ENCODE measurements at regions not wholly inside any gene's neighbourhood (a gene's known extent, or its start where the extent isn't known, plus 50 kb on each side); places are given as distances from the start of the nearest gene placed in this dataset.

DNA sequence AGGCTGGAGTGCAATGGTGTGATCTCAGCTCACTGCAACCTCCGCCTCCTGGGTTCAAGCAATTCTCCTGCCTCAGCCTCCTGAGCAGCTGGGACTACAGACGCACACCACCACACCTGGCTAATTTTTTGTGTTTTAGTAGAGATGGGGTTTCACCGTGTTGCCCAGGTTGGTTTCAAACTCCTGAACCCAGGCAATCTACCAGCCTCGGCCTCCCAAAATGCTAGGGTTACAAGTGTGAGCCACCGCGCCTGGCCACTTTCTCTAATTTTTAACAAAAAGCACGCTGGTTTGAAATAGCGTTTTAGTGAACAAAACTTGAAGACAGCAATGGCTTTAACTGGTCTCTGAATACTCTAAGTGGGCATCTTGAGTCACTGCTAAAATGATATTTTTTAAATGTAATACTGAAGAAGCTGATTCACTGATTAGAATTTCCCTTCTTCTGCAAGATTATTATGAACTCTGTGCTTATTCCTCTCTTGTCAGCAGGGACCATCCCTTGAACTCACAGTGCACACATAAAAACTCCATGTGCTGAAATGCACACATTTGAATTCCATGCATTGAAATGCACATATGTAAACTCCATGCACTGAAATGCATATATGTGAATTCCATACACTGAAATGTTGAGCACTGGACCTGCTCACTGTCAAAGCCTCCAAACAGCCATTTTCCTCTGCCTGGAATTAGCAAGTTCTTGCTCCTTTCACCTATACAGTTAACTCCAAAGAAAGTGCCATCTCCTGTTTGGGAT lies 1411.5 kb upstream of the ACVR2A start:
- DNase-seq (ENCODE audit: low spot score, unreplicated experiment): no peak
- no peaks in the 10 kb centered on the region for H3K27me3 Mint-ChIP-seq
- TF ChIP-seq, protein P1, sequence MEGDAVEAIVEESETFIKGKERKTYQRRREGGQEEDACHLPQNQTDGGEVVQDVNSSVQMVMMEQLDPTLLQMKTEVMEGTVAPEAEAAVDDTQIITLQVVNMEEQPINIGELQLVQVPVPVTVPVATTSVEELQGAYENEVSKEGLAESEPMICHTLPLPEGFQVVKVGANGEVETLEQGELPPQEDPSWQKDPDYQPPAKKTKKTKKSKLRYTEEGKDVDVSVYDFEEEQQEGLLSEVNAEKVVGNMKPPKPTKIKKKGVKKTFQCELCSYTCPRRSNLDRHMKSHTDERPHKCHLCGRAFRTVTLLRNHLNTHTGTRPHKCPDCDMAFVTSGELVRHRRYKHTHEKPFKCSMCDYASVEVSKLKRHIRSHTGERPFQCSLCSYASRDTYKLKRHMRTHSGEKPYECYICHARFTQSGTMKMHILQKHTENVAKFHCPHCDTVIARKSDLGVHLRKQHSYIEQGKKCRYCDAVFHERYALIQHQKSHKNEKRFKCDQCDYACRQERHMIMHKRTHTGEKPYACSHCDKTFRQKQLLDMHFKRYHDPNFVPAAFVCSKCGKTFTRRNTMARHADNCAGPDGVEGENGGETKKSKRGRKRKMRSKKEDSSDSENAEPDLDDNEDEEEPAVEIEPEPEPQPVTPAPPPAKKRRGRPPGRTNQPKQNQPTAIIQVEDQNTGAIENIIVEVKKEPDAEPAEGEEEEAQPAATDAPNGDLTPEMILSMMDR (IDR thresholded peaks at IDR 0.05; ENCODE audit: unreplicated experiment): no peak
- no peak overlapping the region for H3K27ac Mint-ChIP-seq
- H3K4me3 Mint-ChIP-seq (ENCODE audit: low read depth): no peak overlapping the region
- peaks cover 3% of the 10 kb centered on the region for H3K4me1 Mint-ChIP-seq (ENCODE audit: low read depth)
- no peaks in the 10 kb centered on the region for H3K9me3 Mint-ChIP-seq (ENCODE audit: low read depth)
- H3K36me3 Mint-ChIP-seq (ENCODE audit: insufficient read depth): no peaks in the 10 kb centered on the region

DNA sequence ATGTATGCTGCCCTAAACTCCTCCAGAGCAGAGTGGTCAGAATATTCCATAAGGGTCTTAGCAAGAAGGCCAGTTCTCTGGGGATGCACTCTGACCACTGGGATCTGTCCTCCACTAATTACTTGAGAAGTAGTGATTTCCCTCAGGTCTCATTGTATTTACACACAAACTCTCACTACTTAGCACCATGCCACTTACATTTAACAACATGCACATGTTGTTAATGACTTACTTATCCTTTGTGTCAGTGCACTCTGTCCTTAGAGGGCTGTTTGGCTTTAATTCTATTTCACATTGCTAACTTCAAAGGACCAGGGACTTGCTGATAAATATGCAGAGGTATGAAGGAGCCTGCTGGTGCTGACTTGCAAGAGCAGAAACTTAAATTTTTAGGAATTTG lies 1415.5 kb upstream of the ACVR2A start:
- TF ChIP-seq, protein P1 (IDR thresholded peaks at IDR 0.05; ENCODE audit: unreplicated experiment): no peak
- DNase-seq (ENCODE audit: low spot score, unreplicated experiment): no peak
- no peaks in the 10 kb centered on the region for H3K9me3 Mint-ChIP-seq (ENCODE audit: low read depth)
- H3K4me3 Mint-ChIP-seq (ENCODE audit: low read depth): no peak overlapping the region
- no peaks in the 10 kb centered on the region for H3K27me3 Mint-ChIP-seq
- no peaks in the 10 kb centered on the region for H3K36me3 Mint-ChIP-seq (ENCODE audit: insufficient read depth)
- H3K27ac Mint-ChIP-seq: no peak overlapping the region
- H3K4me1 Mint-ChIP-seq (ENCODE audit: low read depth): peaks cover 7% of the 10 kb centered on the region

DNA sequence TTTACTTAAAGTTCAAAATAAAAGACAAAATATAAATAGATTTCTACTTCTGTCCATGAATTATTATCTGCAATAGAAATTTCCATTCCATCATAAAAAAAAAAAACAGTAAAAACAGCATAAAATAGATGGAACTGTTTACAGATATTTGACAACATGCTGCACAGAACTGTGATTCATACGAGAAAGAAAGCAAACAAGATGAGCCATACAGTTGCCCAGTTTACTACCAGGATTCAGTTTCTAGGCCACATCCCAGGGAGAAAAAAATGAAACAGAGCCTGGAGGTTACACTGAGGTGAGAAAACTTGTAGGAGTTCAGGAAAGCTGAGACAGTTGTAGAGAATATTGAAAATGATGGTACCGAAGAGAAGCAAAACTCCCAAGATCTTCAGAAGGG lies 1426.9 kb upstream of the ACVR2A start:
- Mint-ChIP-seq H3K27ac (no peak overlapping the region), H3K4me3 (ENCODE audit: low read depth) (no peak overlapping the region), H3K36me3 (ENCODE audit: insufficient read depth) (no peaks in the 10 kb centered on the region), H3K27me3 (no peaks in the 10 kb centered on the region), H3K9me3 (ENCODE audit: low read depth) (no peaks in the 10 kb centered on the region), H3K4me1 (ENCODE audit: low read depth) (peaks cover 3% of the 10 kb centered on the region)
- TF ChIP-seq, protein P1 (IDR thresholded peaks at IDR 0.05; ENCODE audit: unreplicated experiment): no peak
- DNase-seq (ENCODE audit: low spot score, unreplicated experiment): no peak

DNA sequence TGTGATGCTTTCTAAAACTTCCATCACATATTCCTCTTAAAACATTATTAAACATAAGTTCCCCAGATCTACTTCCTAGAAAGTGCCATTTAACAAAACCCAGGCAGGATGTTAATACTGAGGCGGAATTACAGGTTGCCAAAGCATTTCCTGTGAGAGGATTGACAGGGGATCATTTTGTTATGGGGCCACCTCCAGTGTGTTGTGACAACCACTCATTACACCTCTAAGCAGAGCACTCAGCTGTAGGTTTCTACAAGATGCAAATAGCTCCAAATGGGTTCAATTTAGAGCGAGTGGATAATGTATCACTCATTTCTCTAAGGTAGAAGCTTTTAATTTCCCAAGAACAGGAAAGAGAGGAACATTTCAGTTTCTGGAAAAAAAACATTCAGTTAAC lies 1429.5 kb upstream of the ACVR2A start:
- Mint-ChIP-seq H3K4me1 (ENCODE audit: low read depth) (peaks cover 3% of the 10 kb centered on the region), H3K27me3 (no peaks in the 10 kb centered on the region), H3K36me3 (ENCODE audit: insufficient read depth) (no peaks in the 10 kb centered on the region), H3K9me3 (ENCODE audit: low read depth) (no peaks in the 10 kb centered on the region), H3K4me3 (ENCODE audit: low read depth) (no peak overlapping the region), H3K27ac (no peak overlapping the region)
- DNase-seq (ENCODE audit: low spot score, unreplicated experiment): no peak
- TF ChIP-seq, protein P1 (IDR thresholded peaks at IDR 0.05; ENCODE audit: unreplicated experiment): no peak

DNA sequence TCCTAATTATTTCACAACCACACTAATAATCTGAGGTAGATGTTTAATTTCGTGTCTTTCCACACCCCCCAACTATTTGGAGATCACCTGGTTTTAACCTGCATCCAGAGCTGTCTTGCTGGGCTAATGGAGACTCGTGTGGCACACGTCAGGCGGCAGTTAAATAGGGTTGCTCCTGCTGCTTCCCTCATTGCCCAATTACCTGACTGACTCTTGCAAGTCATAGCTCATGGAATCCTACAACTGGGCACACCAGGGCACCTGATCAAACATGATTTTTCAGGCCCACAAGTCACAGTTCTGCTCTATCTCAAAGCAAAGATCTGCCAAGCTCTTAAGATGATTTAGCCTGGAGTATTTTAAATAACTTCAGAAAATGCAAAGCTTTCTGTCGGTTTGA lies 1430.4 kb upstream of the ACVR2A start:
- Mint-ChIP-seq H3K27me3 (no peaks in the 10 kb centered on the region), H3K36me3 (ENCODE audit: insufficient read depth) (no peaks in the 10 kb centered on the region), H3K27ac (no peak overlapping the region), H3K4me1 (ENCODE audit: low read depth) (peaks cover 3% of the 10 kb centered on the region), H3K9me3 (ENCODE audit: low read depth) (no peaks in the 10 kb centered on the region), H3K4me3 (ENCODE audit: low read depth) (no peak overlapping the region)
- DNase-seq (ENCODE audit: low spot score, unreplicated experiment): no peak
- TF ChIP-seq, protein P1 (IDR thresholded peaks at IDR 0.05; ENCODE audit: unreplicated experiment): no peak

Data from progenitor cell of endocrine pancreas (in vitro differentiated cells).